ENCODE measurements at regions not wholly inside any gene's neighbourhood (a gene's known extent, or its start where the extent isn't known, plus 50 kb on each side); places are given as distances from the start of the nearest gene placed in this dataset.

DNA sequence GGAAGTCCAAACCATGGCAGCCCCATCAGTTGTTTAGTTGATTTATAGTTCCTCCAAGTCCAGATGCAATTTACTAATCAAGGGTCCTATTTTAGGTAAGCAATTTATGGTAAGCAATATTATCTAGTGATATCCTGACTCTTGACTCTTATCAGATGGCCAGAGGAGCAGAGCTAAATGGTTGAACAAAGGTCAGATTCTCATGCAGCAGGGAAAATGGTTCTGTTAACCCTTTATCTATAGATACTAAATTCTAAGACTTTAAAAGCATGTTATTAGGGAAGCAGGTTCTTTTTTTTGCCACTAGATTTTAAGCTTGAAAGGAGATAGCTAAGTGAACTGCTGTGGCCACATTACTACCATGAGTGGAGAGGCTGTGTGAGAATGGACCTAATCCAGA is 427.1 kb upstream of the FBXO33 start:
- Histone ChIP-seq H3K27ac (no peak overlapping the region), H3K9me3 (ENCODE audit: low read depth, low read length) (no peaks in the 10 kb centered on the region), H3K4me3 (no peak overlapping the region), H3K36me3 (ENCODE audit: insufficient read depth, low read length) (no peaks in the 10 kb centered on the region), H3K9ac (ENCODE audit: insufficient read length) (no peak overlapping the region)
- DNase-seq (ENCODE audit: low read depth, low spot score): no peak
- TF ChIP-seq FOXP2 (optimal IDR thresholded peaks at IDR 0.05; ENCODE audit: control extremely low read depth, extremely low read length, insufficient read depth): no peak
- no peak for TF ChIP-seq POLR2AphosphoS5 (IDR thresholded peaks at IDR 0.05; ENCODE audit: borderline replicate concordance, low read depth, low read length)
- no peak for TF ChIP-seq EZH2 (IDR thresholded peaks at IDR 0.05)

DNA sequence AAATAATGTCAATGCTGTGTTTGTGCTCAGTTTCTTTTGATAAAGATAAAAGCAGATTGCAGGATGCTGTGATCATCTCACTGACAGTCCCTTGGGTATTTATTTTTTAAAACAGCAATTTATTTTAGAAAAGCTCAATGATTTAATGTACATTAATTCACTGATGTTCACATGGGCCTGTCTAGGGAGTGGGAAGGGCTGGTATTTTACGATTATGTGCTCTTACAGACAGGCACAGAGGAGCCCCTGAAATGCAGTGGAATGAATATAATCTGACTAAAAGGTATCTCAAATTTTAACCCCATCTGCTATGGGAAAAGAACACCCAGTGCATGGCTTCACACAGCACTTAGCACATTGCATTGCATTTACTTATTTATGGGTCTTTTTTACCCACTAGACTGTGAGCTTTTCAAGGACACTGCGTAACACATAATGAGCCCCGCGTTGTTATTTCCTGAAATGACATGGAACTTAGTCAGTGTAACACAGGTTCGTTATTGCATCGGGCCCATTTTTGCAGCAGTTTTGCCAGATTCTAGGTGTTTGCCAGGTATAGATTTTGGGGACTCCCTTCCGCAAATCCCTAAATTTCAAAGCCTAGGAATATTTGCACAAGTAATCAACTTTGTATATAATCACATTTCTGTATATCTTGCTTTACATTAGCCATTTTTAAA is 425.3 kb upstream of the FBXO33 start:
- no peaks in the 10 kb centered on the region for H3K9me3 ChIP-seq (ENCODE audit: low read depth, low read length)
- no peak for TF ChIP-seq EZH2 (IDR thresholded peaks at IDR 0.05)
- TF ChIP-seq POLR2AphosphoS5 (IDR thresholded peaks at IDR 0.05; ENCODE audit: borderline replicate concordance, low read depth, low read length): no peak
- no peak for TF ChIP-seq FOXP2 (optimal IDR thresholded peaks at IDR 0.05; ENCODE audit: control extremely low read depth, extremely low read length, insufficient read depth)
- H3K9ac ChIP-seq (ENCODE audit: insufficient read length): no peak overlapping the region
- no peaks in the 10 kb centered on the region for H3K36me3 ChIP-seq (ENCODE audit: insufficient read depth, low read length)
- DNase-seq (ENCODE audit: low read depth, low spot score): no peak
- no peak overlapping the region for H3K27ac ChIP-seq
- no peak overlapping the region for H3K4me3 ChIP-seq

DNA sequence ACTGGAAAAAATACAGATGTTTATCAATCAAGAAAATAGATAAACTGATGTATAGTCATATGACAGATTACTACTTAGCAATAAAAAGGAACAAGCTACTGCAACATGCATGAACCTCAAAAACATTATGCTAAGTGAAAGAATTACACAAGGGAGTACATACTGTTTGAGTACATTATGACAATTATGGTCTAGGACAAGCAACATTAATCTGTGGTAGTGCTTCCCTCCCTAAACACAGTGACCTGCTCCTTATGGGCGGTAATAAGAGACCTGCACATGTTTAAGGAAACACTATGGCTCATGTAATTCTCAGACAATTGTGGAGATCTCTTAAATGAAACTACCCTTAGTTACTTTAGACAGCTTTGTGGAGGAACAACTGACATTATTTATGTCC is 421.2 kb upstream of the FBXO33 start:
- no peaks in the 10 kb centered on the region for H3K36me3 ChIP-seq (ENCODE audit: insufficient read depth, low read length)
- TF ChIP-seq EZH2 (IDR thresholded peaks at IDR 0.05) (no peak), POLR2AphosphoS5 (IDR thresholded peaks at IDR 0.05; ENCODE audit: borderline replicate concordance, low read depth, low read length) (no peak), FOXP2 (optimal IDR thresholded peaks at IDR 0.05; ENCODE audit: control extremely low read depth, extremely low read length, insufficient read depth) (no peak)
- no peak overlapping the region for H3K9ac ChIP-seq (ENCODE audit: insufficient read length)
- H3K9me3 ChIP-seq (ENCODE audit: low read depth, low read length): no peaks in the 10 kb centered on the region
- no peak overlapping the region for H3K4me3 ChIP-seq
- DNase-seq (ENCODE audit: low read depth, low spot score): no peak
- no peak overlapping the region for H3K27ac ChIP-seq

DNA sequence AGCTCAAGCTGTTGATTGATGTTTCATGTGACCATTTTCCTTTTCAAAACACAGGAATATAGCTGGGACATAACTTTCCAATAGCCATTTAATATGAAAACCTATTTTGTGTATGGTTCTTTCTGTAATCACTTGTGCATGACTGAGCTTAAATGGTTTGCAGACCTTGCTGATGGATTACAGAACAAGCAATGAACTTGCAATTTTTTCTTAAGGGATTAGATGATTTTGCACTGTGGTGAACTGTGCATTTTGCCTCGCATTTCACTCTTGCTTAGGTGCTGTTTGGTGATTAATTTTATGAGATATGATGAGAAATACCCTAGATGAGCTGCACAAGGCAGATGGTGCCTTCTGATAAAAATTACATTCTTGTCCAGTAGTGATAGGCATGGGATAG is 419.0 kb upstream of the FBXO33 start:
- no peaks in the 10 kb centered on the region for H3K36me3 ChIP-seq (ENCODE audit: insufficient read depth, low read length)
- H3K4me3 ChIP-seq: no peak overlapping the region
- TF ChIP-seq FOXP2 (optimal IDR thresholded peaks at IDR 0.05; ENCODE audit: control extremely low read depth, extremely low read length, insufficient read depth): no peak
- no peak for TF ChIP-seq POLR2AphosphoS5 (IDR thresholded peaks at IDR 0.05; ENCODE audit: borderline replicate concordance, low read depth, low read length)
- no peak for TF ChIP-seq EZH2 (IDR thresholded peaks at IDR 0.05)
- H3K27ac ChIP-seq: no peak overlapping the region
- DNase-seq (ENCODE audit: low read depth, low spot score): no peak
- H3K9ac ChIP-seq (ENCODE audit: insufficient read length): no peak overlapping the region
- no peaks in the 10 kb centered on the region for H3K9me3 ChIP-seq (ENCODE audit: low read depth, low read length)

DNA sequence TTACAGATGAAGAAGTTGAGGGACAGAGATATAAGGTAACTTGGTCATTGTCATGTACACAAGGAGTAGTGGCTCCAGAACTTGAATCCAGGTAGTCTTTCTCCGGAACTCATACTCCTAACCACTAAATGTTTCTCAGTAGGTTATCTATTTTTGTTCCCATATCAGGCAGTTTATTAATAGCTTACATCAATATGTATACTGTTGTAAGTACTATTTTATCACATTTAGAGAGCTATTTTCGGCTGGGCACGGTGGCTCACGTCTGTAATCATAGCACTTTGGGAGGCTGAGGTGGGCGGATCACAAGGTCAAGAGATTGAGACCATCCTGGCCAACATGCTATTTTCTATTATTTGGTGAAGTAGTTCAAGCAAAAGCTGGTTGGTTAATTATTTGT is 415.6 kb upstream of the FBXO33 start:
- Histone ChIP-seq H3K27ac (no peak overlapping the region), H3K36me3 (ENCODE audit: insufficient read depth, low read length) (no peaks in the 10 kb centered on the region), H3K9me3 (ENCODE audit: low read depth, low read length) (no peaks in the 10 kb centered on the region), H3K9ac (ENCODE audit: insufficient read length) (no peak overlapping the region), H3K4me3 (no peak overlapping the region)
- DNase-seq (ENCODE audit: low read depth, low spot score): no peak
- TF ChIP-seq EZH2 (IDR thresholded peaks at IDR 0.05) (no peak), POLR2AphosphoS5 (IDR thresholded peaks at IDR 0.05; ENCODE audit: borderline replicate concordance, low read depth, low read length) (no peak), FOXP2 (optimal IDR thresholded peaks at IDR 0.05; ENCODE audit: control extremely low read depth, extremely low read length, insufficient read depth) (no peak)

DNA sequence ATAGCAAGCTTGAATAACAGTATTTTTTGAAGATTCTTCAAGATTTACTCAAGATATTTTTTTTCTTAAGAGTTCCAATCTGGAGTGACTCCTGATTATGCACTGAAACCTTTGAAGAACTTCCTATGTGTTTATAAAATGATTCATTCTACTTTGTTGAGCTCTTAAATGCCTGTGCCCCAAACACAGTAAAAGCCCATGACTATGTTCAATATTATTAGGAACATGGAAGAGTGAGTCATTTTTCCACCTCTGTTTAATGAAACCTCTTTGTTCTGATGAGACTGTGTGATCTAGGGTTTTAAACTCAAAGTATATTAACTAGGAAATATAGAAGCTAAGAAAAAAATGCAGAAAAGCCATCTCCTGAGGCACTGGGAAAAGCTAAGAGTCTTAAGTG is 415.0 kb upstream of the FBXO33 start:
- Histone ChIP-seq H3K4me3 (no peak overlapping the region), H3K9me3 (ENCODE audit: low read depth, low read length) (no peaks in the 10 kb centered on the region), H3K27ac (no peak overlapping the region), H3K9ac (ENCODE audit: insufficient read length) (no peak overlapping the region), H3K36me3 (ENCODE audit: insufficient read depth, low read length) (no peaks in the 10 kb centered on the region)
- DNase-seq (ENCODE audit: low read depth, low spot score): no peak
- TF ChIP-seq FOXP2 (optimal IDR thresholded peaks at IDR 0.05; ENCODE audit: control extremely low read depth, extremely low read length, insufficient read depth) (no peak), EZH2 (IDR thresholded peaks at IDR 0.05) (no peak), POLR2AphosphoS5 (IDR thresholded peaks at IDR 0.05; ENCODE audit: borderline replicate concordance, low read depth, low read length) (no peak)

DNA sequence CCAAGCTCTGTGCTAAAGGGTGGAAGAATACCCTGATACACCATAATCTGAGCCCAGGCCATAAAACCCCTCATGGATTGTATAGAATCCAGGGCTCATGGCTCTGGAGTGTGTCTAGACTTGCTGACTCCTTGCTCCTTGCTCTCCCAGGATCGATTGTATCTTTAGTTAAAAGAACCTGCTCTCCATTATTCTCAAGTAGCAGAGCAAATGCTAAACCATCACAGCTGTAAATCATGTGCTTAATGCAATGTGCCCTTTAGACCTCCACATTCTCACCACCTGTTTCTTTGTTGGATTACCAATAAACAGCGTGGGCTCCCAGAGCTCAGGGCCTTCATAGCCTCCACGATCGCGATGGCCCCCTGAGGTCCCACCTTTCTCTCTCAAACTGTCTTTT is 411.6 kb upstream of the FBXO33 start:
- Histone ChIP-seq H3K4me3 (no peak overlapping the region), H3K9me3 (ENCODE audit: low read depth, low read length) (no peaks in the 10 kb centered on the region), H3K9ac (ENCODE audit: insufficient read length) (no peak overlapping the region), H3K36me3 (ENCODE audit: insufficient read depth, low read length) (no peaks in the 10 kb centered on the region), H3K27ac (no peak overlapping the region)
- no peak for DNase-seq (ENCODE audit: low read depth, low spot score)
- no peak for TF ChIP-seq EZH2 (IDR thresholded peaks at IDR 0.05)
- no peak for TF ChIP-seq FOXP2 (optimal IDR thresholded peaks at IDR 0.05; ENCODE audit: control extremely low read depth, extremely low read length, insufficient read depth)

DNA sequence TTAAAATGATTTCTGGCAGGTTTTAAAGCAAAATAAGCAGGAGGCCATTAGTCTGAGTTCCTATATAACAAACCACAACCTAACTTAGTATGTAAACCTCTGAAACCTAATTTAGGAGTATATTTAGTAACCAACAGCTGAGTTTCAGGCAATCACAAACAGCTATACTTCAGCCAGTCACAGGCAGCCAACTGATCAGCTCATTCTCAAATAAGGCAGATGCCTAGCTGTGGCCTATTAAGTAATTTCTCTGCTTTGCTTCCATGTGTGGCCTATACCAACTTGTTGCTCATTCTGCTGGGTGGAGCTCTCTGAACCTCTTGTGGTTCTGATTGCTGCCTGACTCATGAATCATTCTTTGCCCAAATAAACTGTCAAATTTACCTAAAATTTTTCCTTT is 408.9 kb upstream of the FBXO33 start:
- Histone ChIP-seq H3K36me3 (ENCODE audit: insufficient read depth, low read length) (no peaks in the 10 kb centered on the region), H3K9me3 (ENCODE audit: low read depth, low read length) (no peaks in the 10 kb centered on the region), H3K27ac (no peak overlapping the region), H3K4me3 (no peak overlapping the region), H3K9ac (ENCODE audit: insufficient read length) (no peak overlapping the region)
- no peak for TF ChIP-seq EZH2 (IDR thresholded peaks at IDR 0.05)
- no peak for TF ChIP-seq FOXP2 (optimal IDR thresholded peaks at IDR 0.05; ENCODE audit: control extremely low read depth, extremely low read length, insufficient read depth)
- no peak for TF ChIP-seq POLR2AphosphoS5 (IDR thresholded peaks at IDR 0.05; ENCODE audit: borderline replicate concordance, low read depth, low read length)
- no peak for DNase-seq (ENCODE audit: low read depth, low spot score)
